ENCODE measurements at regions not wholly inside any gene's neighbourhood (a gene's known extent, or its start where the extent isn't known, plus 50 kb on each side); places are given as distances from the start of the nearest gene placed in this dataset.

DNA sequence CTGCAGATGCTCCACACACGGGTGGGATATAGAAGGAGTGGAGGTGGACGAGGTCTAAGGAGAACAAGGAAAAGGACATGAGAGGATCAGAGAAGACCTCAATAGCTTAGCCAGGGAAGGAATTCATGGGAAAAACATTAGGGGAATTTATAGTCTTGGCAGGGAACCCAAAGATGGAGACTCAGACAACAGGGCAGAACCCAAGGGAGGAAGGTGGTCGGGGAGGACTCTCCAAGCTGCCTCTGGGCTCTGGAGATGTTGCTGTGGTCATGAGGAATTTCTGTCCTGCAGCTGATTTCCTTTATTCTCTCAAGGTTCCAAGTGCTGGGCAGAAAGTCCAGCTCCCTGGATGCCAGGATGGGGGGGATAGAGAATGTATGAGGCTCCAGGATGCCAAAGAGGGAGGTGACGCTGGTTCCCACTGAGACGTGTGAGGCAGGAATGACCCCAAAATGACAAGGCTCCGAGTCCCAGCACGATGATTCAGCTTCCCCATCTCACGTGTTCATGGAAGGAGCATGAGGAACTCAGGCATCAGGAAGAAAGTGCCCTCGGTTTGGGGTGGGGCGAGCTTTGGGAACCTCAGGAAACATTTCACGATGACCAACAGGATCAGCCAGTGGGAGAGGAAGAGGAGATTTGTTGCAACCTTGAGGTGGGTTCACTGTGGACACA lies 57.0 kb upstream of the PPP2R3B start:
- Histone ChIP-seq H3K36me3 (no peaks in the 10 kb centered on the region), H3K9me3 (peaks cover 0 to 8% (median 0%) of the 10 kb centered on the region in 11 donors), H3K4me3 (no peak overlapping the region), H3K27me3 (peaks cover 0 to 28% (median 5%) of the 10 kb centered on the region in 7 donors), H3K4me1 (no peaks in the 10 kb centered on the region), H3K27ac (no peak overlapping the region)
- WGBS, 2 donors, result 60 to 75% methylated on average over 11 of the region's 11 CpGs
- TF ChIP-seq CTCF (IDR thresholded peaks at IDR 0.05), result no peak
- intact Hi-C loops (cut with DNase I), result no loop called here
- no peak for ATAC-seq
- no peak for DNase-seq

DNA sequence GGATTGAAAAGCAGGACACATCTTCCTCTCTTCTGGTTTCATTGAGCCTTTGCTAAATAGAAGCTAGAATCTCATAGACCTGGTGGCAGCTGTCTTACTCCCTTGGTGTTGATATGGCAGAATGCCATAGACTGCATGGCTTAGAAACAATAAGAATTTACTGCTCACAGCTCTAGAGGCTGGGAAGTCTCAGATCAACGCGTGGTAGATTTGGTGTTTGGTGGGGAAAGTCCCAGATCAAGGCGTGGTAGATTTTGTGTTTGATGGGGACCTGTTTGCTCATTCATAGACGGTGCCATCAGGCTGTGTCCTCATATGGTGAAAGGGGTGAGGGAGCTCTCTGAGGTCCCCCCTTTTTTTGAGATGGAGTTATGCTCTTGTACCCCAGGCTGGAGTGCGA lies 57.6 kb upstream of the PPP2R3B start:
- intact Hi-C loops (cut with DNase I), result no loop called here
- DNase-seq (no peak), ATAC-seq (no peak)
- Histone ChIP-seq H3K9me3 (peaks cover 0 to 8% (median 0%) of the 10 kb centered on the region in 11 donors), H3K27me3 (peaks cover 0 to 26% (median 5%) of the 10 kb centered on the region in 7 donors), H3K4me1 (no peaks in the 10 kb centered on the region), H3K4me3 (no peak overlapping the region), H3K27ac (no peak overlapping the region), H3K36me3 (no peaks in the 10 kb centered on the region)
- WGBS, 2 donors, result 72 to 83% methylated on average over 5 of the region's 5 CpGs
- TF ChIP-seq CTCF (IDR thresholded peaks at IDR 0.05), result no peak

DNA sequence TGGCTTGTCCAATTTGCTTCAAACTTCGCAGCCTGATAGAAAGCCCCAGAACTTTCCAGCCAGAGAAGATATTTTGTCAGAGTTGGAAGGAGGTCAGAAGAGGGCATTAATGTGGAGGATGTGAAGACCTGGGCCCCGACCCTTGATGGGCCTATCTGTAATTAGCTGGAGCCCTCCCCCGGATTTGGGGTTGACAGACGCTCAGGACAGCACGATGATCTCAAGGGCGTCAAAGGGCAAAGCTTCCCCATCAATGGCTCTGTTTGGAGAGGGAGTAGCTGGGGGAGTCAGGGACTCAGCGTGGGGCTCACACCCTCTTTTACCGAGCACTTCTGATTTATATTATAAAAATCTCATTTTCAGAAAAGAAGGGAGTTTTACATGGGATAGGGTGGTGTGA lies 59.0 kb upstream of the PPP2R3B start:
- no peak overlapping the region for H3K4me3 ChIP-seq

DNA sequence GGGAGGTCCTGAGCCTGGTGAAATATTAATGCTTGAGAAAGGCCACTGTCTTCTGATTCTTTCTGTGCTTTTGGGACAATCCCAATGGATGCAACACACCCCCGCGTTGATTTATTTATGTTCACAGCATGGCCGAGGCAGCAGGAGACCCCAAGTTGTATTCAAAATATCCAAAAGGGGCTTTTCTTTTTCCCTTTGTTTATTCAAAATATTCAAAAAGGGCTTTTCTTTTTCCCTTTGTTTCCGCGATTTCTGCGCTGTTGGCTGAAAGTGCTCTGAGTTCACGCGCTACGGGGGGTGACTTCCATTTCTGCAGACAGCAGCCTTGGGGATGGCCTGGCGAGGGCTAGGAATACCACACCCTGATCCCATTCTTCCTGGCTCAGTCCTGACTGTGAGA lies 59.5 kb upstream of the PPP2R3B start:
- no peak for TF ChIP-seq CTCF (IDR thresholded peaks at IDR 0.05)
- Histone ChIP-seq H3K4me3 (no peak overlapping the region), H3K9me3 (peaks cover 0 to 7% (median 0%) of the 10 kb centered on the region in 11 donors), H3K27ac (no peak overlapping the region), H3K4me1 (no peaks in the 10 kb centered on the region), H3K27me3 (peaks cover 0 to 30% (median 7%) of the 10 kb centered on the region in 7 donors), H3K36me3 (no peaks in the 10 kb centered on the region)
- DNase-seq (no peak), ATAC-seq (no peak)
- 20 to 27% methylated on average over 10 of the region's 10 CpGs for WGBS, 2 donors
- intact Hi-C loops (cut with DNase I), result no loop called here

More for the DNA sequence above, 59.0 kb upstream of the PPP2R3B start:
- peaks cover 0 to 29% (median 7%) of the 10 kb centered on the region in 7 donors for H3K27me3 ChIP-seq
- H3K9me3 ChIP-seq, result peaks cover 0 to 8% (median 0%) of the 10 kb centered on the region in 11 donors
- DNase-seq, result no peak
- no peaks in the 10 kb centered on the region for H3K36me3 ChIP-seq
- ATAC-seq, result no peak
- H3K4me1 ChIP-seq, result no peaks in the 10 kb centered on the region
- TF ChIP-seq CTCF (IDR thresholded peaks at IDR 0.05), result no peak
- WGBS, 2 donors, result 24 to 32% methylated on average over 8 of the region's 8 CpGs
- no peak overlapping the region for H3K27ac ChIP-seq
- intact Hi-C loops (cut with DNase I), result no loop called here
